NCI-H526 treated with DMSO at 0.1 percent for 48 hours (cell line): ENCODE measurements at regions not wholly inside any gene's neighbourhood (a gene's known extent, or its start where the extent isn't known, plus 50 kb on each side); places are given as distances from the start of the nearest gene placed in this dataset.

Experiments
- DNase-seq: peaks from one replicate; lab custom pipeline; 2025; lab: John Stamatoyannopoulos, UW

DNA sequence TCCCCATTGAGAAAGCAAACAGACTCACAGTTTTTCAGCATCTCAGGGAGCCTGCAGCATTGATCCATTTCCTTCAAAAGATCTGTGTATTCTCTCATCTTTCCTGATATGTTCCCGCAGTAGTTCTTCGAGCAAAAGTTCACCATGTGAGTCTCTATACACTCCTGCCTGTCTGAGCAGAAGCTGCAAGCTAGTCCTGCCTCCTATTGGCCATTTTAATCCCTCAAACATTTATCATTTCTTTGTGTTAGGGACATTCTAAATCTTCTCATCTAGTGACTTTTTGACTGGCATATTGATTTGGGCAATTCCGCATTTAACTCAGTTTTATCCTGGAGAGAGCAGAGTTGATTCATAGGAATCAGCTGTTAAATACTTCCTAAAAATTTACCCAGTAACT, 660.4 kb upstream of the KLF12 start:
- DNase-seq = no peak

GRCh38 chr13:74794147-74794546, 659.9 kb upstream of the KLF12 start:
- DNase-seq = no peak

GRCh38 chr13:74784959-74785358, 650.8 kb upstream of the KLF12 start:
- DNase-seq = no peak

- no peak for DNase-seq
These were observed 644.7 kb upstream of the KLF12 start for GRCh38 chr13:74778946-74779345.

DNA sequence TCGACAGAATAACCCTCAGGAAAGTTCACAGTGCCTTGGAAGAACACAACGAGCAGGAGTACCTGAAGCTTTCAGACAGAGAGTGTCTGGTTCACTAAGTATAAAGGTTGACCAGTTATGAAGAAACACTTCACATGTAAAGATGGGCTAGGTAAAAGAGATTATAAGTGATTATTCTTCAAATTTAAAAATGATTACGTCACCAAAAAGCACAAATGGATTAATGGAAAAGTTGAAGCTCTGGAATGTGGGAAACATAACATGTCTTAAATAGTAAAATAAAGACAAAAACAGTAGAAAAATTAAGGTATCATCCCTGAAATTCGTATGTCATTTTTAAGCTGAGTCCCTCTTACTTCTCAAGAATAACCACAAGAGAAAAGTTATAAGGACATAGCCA, 643.9 kb upstream of the KLF12 start:
- no peak for DNase-seq

GRCh38 chr13:74774264-74774663, 640.1 kb upstream of the KLF12 start:
- DNase-seq = no peak

DNA sequence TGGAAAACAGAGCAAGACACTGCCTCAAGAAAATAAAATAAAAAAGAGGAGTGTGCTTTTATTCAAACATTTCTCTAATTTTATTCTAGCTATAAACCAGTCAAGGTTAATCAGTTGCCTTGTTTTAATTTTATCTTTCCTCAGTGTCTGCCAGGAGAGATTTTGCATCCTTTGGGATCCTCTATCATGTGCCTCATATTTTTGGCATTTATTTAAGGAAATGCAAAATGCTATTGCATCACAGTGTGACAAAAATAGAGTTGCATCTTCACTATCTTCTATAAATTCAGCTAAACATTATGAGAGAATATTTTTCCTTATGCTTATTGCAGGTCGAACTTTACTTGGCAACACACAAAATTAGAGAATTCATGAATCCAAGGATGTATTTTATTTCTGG, 639.0 kb upstream of the KLF12 start:
- DNase-seq = no peak

DNA sequence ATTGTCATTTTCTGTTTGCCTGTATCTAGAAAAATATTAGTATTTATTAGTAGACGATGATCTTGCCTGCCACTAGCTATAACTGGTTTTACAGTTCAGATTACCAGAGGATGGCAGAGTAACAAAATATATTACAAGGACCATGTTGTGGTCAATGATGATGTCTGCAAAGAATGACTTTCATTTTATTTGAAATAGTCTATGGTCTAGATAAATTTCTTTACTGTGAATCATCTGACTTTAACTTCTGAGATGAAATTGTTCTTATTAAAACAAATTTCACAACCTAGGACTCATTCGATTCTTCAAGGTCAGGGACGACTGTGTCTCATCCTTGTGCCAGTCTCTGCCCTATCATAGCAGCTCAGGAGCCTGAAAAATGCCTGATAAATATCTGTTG, 637.8 kb upstream of the KLF12 start:
- no peak for DNase-seq

- DNase-seq = no peak
These were observed 636.2 kb upstream of the KLF12 start for GRCh38 chr13:74770361-74770760.

GRCh38 chr13:74769333-74769732, 635.1 kb upstream of the KLF12 start:
- no peak for DNase-seq

DNA sequence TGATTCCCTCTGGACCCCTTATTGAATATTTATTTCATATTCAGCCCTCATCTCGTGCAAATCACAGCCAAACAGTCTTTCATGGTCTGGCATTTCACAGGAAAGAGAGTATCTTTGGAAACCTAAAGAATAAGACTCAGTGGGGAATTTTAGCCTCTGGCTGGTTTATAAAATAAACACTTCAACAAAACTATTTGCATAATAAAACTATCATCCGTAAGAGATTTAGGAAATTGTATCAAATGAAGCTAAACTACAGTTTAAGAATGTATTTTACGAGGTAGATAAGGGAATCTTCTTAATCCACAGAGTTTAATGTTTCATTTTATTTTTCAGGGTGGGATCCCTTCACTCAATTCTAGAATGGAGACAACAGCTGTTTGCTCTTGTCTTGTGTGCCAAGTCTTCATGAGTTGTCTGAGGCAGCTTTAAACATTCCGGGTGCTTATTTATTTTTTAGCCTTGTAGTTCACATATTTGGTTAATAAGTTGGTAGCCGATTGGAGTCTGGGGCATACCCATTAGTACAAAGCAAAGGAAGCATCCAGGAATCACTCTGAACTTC, 634.4 kb upstream of the KLF12 start:
- no peak for DNase-seq

- no peak for DNase-seq
These were observed 632.8 kb upstream of the KLF12 start for GRCh38 chr13:74767050-74767449.

DNA sequence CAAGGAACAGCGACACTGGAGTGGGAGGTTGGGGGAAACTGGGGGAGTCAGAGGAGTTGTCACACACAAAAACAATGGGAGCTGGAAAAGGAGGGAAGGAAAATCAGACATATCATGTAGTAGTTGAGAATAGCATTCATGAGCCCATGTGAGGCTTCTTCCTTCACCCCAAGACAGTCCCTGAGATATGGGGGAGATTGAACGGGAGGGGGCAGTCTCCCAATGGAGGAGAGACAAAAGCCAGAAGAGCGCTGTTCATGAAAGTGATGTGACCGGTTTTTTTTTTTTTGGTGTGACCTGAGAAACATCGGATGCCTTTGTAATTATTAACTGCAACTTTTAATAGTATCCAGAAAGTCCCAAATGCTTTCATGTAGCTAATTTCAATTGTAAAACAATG, 631.8 kb upstream of the KLF12 start:
- DNase-seq = no peak

DNA sequence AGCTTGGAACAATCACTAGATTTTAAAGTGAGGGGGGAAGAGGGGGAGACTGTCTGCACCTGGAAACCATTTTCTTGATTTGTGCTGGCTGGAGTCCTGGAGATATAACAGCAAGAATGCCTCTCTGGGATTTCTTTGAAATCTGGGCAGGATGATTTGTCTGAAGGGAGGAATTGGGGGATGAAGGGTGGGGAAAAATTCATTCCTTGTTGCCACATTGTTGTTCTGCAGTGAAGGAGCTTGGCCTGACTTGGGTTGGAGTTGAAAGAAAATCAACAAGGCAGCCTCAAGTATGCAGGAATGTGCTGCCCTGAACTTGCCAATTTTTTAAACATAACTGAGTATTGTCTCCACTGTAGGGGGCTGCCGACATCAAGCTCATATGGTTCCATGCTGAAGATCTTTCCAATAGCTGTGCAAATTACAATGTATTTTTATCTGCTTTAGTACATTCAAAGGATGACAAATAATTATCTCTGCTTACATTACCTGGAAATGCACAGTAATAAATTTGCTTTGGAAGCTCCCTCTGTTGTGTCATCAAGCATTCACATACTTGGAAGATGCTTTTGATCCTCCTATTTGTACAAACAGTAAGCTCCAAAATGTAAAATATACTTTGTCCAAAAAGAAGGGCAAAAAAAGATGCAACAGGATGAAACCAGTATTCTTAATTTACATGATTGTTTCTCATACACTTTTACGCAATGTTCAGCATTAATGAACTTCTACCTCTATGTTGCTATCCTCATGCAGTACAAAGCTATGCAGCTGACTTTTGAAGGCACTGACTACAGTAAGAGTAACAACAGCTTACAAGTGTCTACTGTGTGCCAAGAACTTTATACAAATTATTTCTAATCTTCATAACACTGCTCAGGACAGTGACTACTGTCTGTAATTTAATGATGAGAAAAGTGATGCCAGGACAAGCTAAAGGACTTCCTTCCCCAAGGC, 627.9 kb upstream of the KLF12 start:
- DNase-seq = no peak

DNA sequence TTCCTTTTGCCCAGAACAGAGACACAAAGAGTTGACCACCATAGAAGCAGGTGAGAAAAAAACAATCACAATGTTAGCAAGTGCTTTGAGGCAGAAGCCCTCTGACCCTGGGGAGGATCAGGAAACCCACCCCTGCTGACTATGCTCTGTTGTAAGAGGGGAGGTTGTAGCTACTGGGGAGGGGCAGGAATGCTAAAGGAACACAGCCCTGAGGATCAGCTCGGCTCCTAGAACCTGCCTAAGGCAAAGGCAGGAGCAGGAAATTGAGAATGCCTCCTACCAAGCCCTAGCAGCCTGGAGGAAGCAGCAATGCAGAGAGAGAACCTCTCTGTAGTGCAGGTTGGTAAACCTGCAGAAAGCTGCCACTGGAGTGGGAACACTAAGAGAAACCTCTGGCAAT, 624.0 kb upstream of the KLF12 start:
- no peak for DNase-seq

GRCh38 chr13:74755065-74755464, 620.9 kb upstream of the KLF12 start:
- DNase-seq = no peak

DNA sequence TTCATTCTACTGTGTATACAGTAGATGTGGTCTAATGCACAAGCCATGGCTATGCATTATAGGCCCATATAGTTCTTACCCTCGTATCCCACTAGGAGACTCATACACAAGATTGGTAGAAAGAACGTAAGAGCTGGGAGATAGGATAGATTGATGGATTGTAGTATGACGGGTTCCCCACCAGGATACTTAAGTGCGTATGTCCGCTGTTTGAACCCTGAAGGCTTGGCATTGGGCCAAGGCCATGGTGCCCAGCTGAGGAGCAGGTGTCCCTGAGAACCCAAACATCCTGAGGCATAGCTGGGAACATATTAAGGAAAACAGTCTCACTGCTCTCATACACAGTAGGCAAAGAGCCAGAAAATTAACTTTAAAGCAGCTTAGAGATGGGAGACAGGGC, 617.5 kb upstream of the KLF12 start:
- no peak for DNase-seq

DNA sequence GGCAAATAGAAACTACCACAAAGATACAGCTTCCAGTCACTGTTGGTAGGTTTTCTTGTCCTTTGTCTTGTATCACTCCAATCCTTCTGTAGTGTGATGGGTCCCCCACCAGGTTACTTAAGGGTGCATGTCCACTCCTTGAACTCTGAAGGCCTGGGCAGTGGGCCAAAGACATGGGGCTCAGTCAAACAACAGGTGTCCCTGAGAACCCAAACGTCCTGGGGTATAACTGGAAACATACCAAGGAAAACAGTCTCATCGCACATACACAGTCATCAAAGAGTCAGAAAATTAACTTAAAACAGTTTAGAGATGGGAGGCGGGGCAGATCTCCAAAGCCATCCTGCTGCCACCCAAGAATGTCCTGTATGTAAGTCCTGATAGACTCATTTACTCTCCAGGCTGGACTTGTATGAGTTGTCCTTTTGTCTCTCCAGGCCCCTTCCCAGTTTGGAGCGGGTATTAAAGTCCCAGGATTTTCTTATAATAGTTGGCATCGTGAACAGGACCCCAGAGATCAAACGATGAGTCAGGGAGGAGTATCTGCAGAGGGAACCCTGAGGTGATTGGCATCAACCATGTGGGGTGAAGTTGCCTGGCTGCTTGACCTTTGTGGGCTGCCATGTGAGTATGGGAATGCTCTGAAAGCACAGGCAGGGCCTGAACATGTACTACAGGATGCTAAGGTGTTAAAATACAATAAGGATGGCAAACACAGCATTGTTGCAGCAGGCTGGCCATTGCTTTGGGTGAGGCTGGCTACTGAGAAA, 613.2 kb upstream of the KLF12 start:
- no peak for DNase-seq

DNA sequence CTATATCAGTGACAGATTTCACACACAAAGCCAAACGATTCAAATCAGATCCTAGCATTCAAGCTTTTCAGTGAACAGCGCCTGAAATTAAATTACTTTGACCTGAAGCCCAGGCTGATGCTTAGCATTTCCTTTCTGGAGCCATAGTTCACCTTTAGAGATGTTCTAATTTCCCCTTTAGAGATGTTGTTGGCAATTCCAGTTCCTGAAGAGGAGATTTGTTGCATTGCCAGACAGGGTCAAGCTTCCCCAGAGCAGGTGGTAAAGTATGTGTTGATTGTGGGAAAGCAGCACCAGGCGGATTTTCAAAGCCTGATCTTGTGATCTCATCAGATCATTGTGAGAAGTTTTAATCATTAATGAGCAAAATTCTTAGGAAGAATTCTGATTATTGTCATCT, 609.8 kb upstream of the KLF12 start:
- no peak for DNase-seq

- no peak for DNase-seq
These were observed 607.5 kb upstream of the KLF12 start for GRCh38 chr13:74741732-74742131.

GRCh38 chr13:74732736-74733385, 598.7 kb upstream of the KLF12 start:
- DNase-seq = no peak

- DNase-seq = peak; percentile 64
These were observed 597.5 kb upstream of the KLF12 start for GRCh38 chr13:74731731-74732130.
